ENCODE measurements at regions not wholly inside any gene's neighbourhood (a gene's known extent, or its start where the extent isn't known, plus 50 kb on each side); places are given as distances from the start of the nearest gene placed in this dataset.
"Not testable (repeated sequence)": the region's sequence is repeated elsewhere in the genome, so short reads cannot be mapped to it uniquely, and the experiment has no call there.

GRCh38 chr14:103230658-103231334 lies 103.2 kb upstream of the EIF5 start:
- no peak for DNase-seq (ENCODE audit: low read depth in 4 of 4, low spot score in 2 of 4)

GRCh38 chr14:103231376-103232019 lies 102.5 kb upstream of the EIF5 start:
- no peak for DNase-seq (ENCODE audit: low read depth in 4 of 4, low spot score in 2 of 4)

GRCh38 chr14:103232031-103232808 lies 101.8 kb upstream of the EIF5 start:
- DNase-seq (ENCODE audit: low read depth in 4 of 4, low spot score in 2 of 4): no peak

- DNase-seq (ENCODE audit: low read depth in 4 of 4, low spot score in 2 of 4): no peak
Observed at GRCh38 chr14:103232831-103233319, 101.2 kb upstream of the EIF5 start.

- no peak for DNase-seq (ENCODE audit: low read depth in 4 of 4, low spot score in 2 of 4)
Observed at GRCh38 chr14:103233328-103233727, 100.7 kb upstream of the EIF5 start.

GRCh38 chr14:103234826-103235225 lies 99.2 kb upstream of the EIF5 start:
- not testable (repeated sequence) for DNase-seq (ENCODE audit: low read depth in 4 of 4, low spot score in 2 of 4)

- DNase-seq (ENCODE audit: low read depth in 4 of 4, low spot score in 2 of 4): not testable (repeated sequence)
Observed at GRCh38 chr14:103235506-103235905, 98.5 kb upstream of the EIF5 start.

- no peak for DNase-seq (ENCODE audit: low read depth in 4 of 4, low spot score in 2 of 4)
Observed at GRCh38 chr14:103239751-103240150, 94.3 kb upstream of the EIF5 start.

- DNase-seq (ENCODE audit: low read depth in 4 of 4, low spot score in 2 of 4): no peak
Observed at GRCh38 chr14:103241531-103241930, 92.5 kb upstream of the EIF5 start.

- DNase-seq (ENCODE audit: low read depth in 4 of 4, low spot score in 2 of 4): no peak
Observed at GRCh38 chr14:103243764-103244737, 90.0 kb upstream of the EIF5 start.

- DNase-seq (ENCODE audit: low read depth in 4 of 4, low spot score in 2 of 4): not testable (repeated sequence)
Observed at GRCh38 chr14:103245624-103246031, 88.4 kb upstream of the EIF5 start.

GRCh38 chr14:103246070-103246469 lies 88.0 kb upstream of the EIF5 start:
- no peak for DNase-seq (ENCODE audit: low read depth in 4 of 4, low spot score in 2 of 4)

GRCh38 chr14:103247169-103247606 lies 86.8 kb upstream of the EIF5 start:
- DNase-seq (ENCODE audit: low read depth in 4 of 4, low spot score in 2 of 4): no peak

- no peak for DNase-seq (ENCODE audit: low read depth in 4 of 4, low spot score in 2 of 4)
Observed at GRCh38 chr14:103250181-103250580, 83.9 kb upstream of the EIF5 start.

GRCh38 chr14:103250874-103251273 lies 83.2 kb upstream of the EIF5 start:
- no peak for DNase-seq (ENCODE audit: low read depth in 4 of 4, low spot score in 2 of 4)

- no peak for DNase-seq (ENCODE audit: low read depth in 4 of 4, low spot score in 2 of 4)
Observed at GRCh38 chr14:103255555-103255954, 78.5 kb upstream of the EIF5 start.

GRCh38 chr14:103256406-103256805 lies 77.6 kb upstream of the EIF5 start:
- no peak for DNase-seq (ENCODE audit: low read depth in 4 of 4, low spot score in 2 of 4)

GRCh38 chr14:103257211-103257962 lies 76.7 kb upstream of the EIF5 start:
- no peak for DNase-seq (ENCODE audit: low read depth in 4 of 4, low spot score in 2 of 4)

GRCh38 chr14:103258211-103258610 lies 75.8 kb upstream of the EIF5 start:
- no peak for DNase-seq (ENCODE audit: low read depth in 4 of 4, low spot score in 2 of 4)

GRCh38 chr14:103259184-103259583 lies 74.9 kb upstream of the EIF5 start:
- DNase-seq (ENCODE audit: low read depth in 4 of 4, low spot score in 2 of 4): no peak
